ENCODE measurements at regions not wholly inside any gene's neighbourhood (a gene's known extent, or its start where the extent isn't known, plus 50 kb on each side); places are given as distances from the start of the nearest gene placed in this dataset.

DNA sequence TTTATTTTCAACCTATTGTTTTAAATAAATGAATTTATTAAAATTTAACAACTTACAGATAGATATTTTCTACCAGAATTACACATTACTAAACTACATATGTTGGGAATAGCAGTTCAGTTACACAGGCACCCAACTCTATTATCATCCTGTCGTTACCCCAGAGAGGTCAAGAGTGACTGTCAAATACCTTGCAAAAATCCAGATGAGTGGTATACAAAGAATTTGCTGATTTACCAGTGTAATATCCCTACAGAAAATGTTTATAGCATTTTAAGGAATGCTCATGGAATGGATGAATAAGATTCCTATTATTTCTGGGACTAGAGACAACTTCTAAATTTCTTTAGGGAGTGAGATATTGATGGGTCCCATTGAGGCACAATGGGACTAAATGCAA is 300.7 kb upstream of the RGS18 start:
- H3K27ac ChIP-seq, result no peak overlapping the region
- H3K4me3 ChIP-seq, result no peak overlapping the region
- no peaks in the 10 kb centered on the region for H3K9me3 ChIP-seq
- H3K4me1 ChIP-seq, result no peaks in the 10 kb centered on the region
- TF ChIP-seq POLR2AphosphoS5 (IDR thresholded peaks at IDR 0.05; ENCODE audit: insufficient read depth in 1 of 2, low read depth in 1 of 2) (no peak), POLR2A (IDR thresholded peaks at IDR 0.05) (no peak)
- TF ChIP-seq, protein P1, sequence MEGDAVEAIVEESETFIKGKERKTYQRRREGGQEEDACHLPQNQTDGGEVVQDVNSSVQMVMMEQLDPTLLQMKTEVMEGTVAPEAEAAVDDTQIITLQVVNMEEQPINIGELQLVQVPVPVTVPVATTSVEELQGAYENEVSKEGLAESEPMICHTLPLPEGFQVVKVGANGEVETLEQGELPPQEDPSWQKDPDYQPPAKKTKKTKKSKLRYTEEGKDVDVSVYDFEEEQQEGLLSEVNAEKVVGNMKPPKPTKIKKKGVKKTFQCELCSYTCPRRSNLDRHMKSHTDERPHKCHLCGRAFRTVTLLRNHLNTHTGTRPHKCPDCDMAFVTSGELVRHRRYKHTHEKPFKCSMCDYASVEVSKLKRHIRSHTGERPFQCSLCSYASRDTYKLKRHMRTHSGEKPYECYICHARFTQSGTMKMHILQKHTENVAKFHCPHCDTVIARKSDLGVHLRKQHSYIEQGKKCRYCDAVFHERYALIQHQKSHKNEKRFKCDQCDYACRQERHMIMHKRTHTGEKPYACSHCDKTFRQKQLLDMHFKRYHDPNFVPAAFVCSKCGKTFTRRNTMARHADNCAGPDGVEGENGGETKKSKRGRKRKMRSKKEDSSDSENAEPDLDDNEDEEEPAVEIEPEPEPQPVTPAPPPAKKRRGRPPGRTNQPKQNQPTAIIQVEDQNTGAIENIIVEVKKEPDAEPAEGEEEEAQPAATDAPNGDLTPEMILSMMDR (IDR thresholded peaks at IDR 0.05), result no peak
- DNase-seq (ENCODE audit: extremely low spot score in 2 of 2), result no peak
- intact Hi-C loops (cut with DNase I), result no loop called here
- no peaks in the 10 kb centered on the region for H3K36me3 ChIP-seq
- H3K27me3 ChIP-seq, result no peaks in the 10 kb centered on the region

DNA sequence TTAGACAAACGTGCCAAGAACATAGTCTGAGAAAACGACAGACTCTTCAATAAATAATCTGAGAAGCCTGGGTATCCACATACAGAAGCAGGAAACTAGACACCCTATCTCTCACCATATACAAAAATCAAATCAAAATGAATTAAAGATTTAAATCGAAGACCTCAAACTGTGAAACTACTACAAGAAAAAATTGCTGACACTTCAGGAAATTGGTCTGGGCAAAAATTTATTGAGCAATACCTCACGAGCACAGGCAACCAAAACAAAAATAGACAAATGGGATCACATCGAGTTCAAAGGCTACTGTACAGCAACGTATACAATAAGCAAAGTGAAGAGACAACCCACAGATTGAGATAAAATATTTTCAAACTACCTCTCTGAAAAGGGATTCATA is 292.8 kb upstream of the RGS18 start:
- no peaks in the 10 kb centered on the region for H3K9me3 ChIP-seq
- no peaks in the 10 kb centered on the region for H3K4me1 ChIP-seq
- H3K4me3 ChIP-seq, result no peak overlapping the region
- TF ChIP-seq, protein P1 (IDR thresholded peaks at IDR 0.05), result no peak
- no peak overlapping the region for H3K27ac ChIP-seq
- intact Hi-C loops (cut with DNase I), result no loop called here
- DNase-seq (ENCODE audit: extremely low spot score in 2 of 2), result no peak
- H3K27me3 ChIP-seq, result no peaks in the 10 kb centered on the region
- H3K36me3 ChIP-seq, result no peaks in the 10 kb centered on the region

DNA sequence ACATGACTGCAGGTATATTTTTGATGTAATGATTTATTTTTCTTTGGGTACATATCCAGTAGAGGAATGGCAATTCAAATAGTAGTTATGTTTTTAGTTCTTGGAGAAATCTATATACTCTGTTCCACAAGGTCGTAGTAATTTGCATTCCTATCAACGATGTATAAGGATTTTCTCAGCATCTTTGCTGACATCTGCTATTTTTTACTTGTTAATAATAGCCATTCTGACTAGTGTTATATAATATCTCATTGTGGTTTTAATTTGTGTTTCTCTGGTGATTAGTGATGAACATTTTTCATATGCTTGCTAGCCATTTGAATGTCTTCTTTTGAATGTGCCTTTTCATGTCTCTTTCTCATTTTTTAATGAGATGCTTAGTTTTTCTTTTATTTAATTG is 292.1 kb upstream of the RGS18 start:
- Histone ChIP-seq H3K27ac (no peak overlapping the region), H3K36me3 (no peaks in the 10 kb centered on the region), H3K4me3 (no peak overlapping the region), H3K27me3 (no peaks in the 10 kb centered on the region), H3K4me1 (no peaks in the 10 kb centered on the region), H3K9me3 (no peaks in the 10 kb centered on the region)
- TF ChIP-seq POLR2AphosphoS5 (IDR thresholded peaks at IDR 0.05; ENCODE audit: insufficient read depth in 1 of 2, low read depth in 1 of 2) (no peak), POLR2A (IDR thresholded peaks at IDR 0.05) (no peak)
- TF ChIP-seq, protein P1 (IDR thresholded peaks at IDR 0.05), result no peak
- DNase-seq (ENCODE audit: extremely low spot score in 2 of 2), result no peak
- intact Hi-C loops (cut with DNase I), result no loop called here

DNA sequence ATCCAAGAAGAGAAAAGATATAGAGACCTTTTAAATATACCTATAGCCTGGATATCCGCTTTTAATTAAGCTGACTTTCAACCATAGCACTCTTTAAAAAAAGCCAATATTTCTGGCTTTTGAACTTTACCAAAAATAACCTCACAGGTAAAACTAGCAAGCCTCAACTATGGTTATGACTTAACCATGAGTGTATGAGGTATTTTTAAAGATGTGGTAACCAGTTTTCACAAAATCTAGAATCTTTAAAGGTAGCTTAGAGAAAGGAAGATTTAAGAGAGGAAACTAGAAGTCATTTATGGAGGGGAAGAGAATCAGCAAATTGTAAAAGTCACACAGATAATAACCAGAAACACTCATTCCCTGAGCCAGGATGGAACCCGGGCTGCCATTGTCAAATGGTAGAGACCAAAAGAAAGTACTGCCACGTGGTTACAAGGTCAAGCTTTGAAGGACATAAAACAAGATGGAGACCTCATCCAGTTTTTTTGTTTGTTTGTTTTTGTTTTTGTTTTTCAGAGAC is 288.4 kb upstream of the RGS18 start:
- TF ChIP-seq, protein P1 (IDR thresholded peaks at IDR 0.05), result no peak
- TF ChIP-seq POLR2A (IDR thresholded peaks at IDR 0.05), result no peak
- Histone ChIP-seq H3K4me1 (no peaks in the 10 kb centered on the region), H3K9me3 (no peaks in the 10 kb centered on the region), H3K27ac (no peak overlapping the region), H3K36me3 (no peaks in the 10 kb centered on the region), H3K27me3 (no peaks in the 10 kb centered on the region), H3K4me3 (no peak overlapping the region)
- intact Hi-C loops (cut with DNase I), result no loop called here
- DNase-seq (ENCODE audit: extremely low spot score in 2 of 2), result no peak

DNA sequence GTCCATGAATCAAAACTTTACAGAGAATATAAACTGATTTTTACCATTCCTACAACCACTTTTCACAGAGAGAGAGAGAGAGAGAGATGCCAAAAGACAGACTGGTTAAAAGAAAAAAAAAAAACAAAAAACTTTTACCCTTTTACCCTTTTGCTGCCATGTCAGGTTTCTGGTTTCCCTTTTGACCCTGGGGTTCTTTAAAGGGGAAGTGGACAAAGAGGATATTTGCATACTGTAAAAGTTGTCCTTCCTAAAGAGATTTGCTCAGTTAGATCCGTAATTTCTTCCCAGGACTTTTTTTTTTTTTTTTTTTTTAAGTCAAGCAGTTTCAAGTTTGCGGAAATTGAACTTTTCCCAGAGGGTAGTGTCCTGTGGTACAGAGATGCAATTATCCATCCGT is 287.8 kb upstream of the RGS18 start:
- TF ChIP-seq, protein P1 (IDR thresholded peaks at IDR 0.05), result no peak
- TF ChIP-seq POLR2A (IDR thresholded peaks at IDR 0.05), result no peak
- TF ChIP-seq POLR2AphosphoS5 (IDR thresholded peaks at IDR 0.05; ENCODE audit: insufficient read depth in 1 of 2, low read depth in 1 of 2), result no peak

More for the DNA sequence above, 287.8 kb upstream of the RGS18 start:
- no peaks in the 10 kb centered on the region for H3K27me3 ChIP-seq
- intact Hi-C loops (cut with DNase I), result no loop called here
- H3K9me3 ChIP-seq, result no peaks in the 10 kb centered on the region
- no peak overlapping the region for H3K27ac ChIP-seq
- H3K4me3 ChIP-seq, result no peak overlapping the region
- no peaks in the 10 kb centered on the region for H3K36me3 ChIP-seq
- no peaks in the 10 kb centered on the region for H3K4me1 ChIP-seq
- DNase-seq (ENCODE audit: extremely low spot score in 2 of 2), result no peak

All from vagina (tissue), 2 donors.